Glomerular endothelial cell (primary cell): ENCODE measurements at regions not wholly inside any gene's neighbourhood (a gene's known extent, or its start where the extent isn't known, plus 50 kb on each side); places are given as distances from the start of the nearest gene placed in this dataset.
A peak's percentile ranks its signal among the peaks of the same experiment; 100 is the strongest.

Experiments
- DNase-seq: peaks from one replicate; pipeline ENCODE4 v3.0.0-alpha.2; 2011; ENCODE audit warnings: low read depth, low spot score; ENCODE audit errors: extremely low read depth

DNA sequence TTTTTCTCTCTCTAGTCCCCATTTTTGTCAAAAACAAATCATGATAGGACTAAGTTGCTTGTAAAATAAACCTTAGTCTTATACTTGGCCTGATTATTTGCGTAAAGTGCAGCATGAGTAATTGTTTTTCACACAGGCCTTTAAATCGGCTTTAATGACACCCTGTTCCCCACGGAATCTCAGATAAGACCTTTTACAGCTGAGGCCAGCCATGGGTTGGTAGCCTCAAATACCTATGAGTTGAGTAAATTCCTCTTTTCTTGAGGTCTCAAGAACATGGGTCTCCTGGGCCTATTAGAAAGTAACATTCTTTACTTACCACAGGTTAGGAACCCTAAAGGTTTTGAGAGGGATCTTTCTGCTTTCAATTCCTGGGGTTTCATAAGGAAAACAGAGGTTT lies 761.0 kb upstream of the PHF14 start:
- DNase-seq: no peak

DNA sequence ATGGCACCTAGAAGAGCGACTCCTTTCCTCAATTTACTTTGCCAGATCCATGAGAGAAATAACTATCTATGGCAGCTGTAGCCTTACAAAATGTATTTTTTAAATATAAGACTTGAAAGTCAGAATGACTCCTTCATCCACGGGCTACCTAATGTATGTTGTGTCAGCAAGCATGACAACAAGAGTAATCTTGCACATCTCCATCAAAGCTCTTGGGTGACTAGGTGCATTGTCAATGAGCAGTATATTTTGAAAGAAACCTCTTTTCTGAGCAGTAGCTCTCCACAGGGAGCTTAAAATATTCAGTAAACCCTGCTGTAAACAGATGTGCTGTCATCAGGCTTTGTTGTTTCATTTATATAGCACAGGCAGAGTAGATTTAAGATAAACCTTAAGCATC lies 757.2 kb upstream of the PHF14 start:
- no peak for DNase-seq

DNA sequence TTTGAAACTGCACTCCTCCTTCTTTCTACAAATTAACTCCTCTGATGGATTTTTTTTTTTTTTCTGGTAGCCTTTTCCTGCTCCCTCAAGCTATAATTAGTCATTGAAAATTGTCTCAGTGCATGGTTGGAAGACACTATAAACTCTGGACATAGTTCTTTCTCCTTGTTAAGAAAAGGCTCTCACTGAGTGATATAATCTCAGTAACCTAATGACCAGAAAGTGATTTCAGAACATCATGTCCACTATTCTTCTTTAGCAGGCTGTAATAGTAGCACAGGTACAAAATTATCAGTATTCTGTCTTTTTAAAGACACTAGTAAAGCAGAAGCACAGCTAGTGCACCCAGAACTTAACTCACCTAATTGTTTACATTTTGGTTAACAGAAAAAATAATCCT lies 752.6 kb upstream of the PHF14 start:
- DNase-seq: no peak

DNA sequence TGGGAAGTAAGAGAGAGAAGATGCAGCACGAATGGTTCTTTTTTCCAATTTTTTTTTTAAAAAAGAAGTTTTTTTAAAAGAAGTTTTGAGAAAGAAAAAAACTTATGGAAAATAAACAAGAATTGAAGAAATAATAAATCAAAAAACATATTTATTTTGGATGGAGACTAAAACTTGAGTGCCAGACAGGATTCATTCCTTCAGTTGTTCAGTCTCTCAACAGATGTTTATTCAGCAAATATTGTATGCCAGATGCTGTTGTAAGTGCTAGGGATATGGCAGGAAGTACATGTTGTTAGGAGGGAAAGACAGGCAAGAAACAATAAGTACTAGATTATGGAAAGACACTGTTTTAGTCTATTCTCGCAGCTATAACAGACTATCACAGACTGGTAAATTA lies 750.7 kb upstream of the PHF14 start:
- no peak for DNase-seq

DNA sequence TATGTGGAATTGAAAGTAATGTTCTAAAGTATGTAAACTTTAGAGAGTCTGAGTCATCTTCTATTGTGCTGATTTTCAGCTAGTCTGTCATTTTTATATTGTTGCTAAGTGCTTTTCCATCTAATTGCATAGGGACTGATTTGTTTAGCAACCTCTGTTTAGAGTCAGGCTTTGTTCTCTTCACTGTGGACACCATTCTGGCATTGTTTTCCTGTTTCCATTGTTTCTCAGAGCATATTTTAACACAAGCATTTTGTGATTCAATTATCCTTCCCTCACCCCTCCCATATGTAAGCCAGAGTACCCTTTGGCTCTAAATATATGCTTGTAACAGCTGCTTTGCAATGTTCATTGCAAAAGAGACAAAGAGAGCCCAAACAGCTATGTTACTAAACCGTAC lies 748.4 kb upstream of the PHF14 start:
- DNase-seq: peak; percentile 9

DNA sequence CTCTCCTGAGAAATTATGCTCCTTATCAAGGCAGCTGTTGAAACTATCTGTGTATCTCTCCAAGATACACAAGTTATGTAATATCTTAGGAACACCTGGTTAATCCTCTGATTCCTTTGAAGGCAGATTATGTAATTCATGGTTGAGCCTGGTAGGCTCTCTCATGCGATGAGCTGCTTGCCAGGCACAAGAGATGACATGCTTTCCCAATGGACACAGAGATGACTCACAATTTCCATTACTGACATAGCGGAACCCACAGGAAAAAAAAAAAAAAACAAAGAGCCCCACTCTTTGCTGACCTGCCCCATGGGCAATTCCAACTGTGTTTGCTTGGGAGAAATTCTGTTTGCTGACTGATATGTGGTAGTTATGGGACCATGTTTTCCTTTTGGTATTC lies 736.4 kb upstream of the PHF14 start:
- peak; percentile 29 for DNase-seq

DNA sequence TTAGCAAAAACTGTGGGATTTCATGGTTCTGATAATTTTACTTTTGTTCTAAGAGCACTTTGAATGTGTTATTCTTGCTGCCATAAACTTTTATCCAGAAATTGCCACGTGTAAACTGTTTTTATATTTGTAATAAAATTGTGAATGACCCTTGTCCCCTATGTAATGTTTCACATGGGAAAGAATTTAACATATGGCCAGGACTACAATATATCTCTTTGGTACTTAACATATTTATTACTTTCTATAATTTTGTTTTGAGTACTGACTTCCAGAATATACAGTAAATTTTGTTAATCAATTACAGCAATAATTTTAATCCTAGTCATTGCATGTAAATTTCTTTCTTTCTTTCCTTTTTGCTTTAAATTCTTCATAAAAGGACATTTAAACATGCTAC lies 735.0 kb upstream of the PHF14 start:
- DNase-seq: no peak

DNA sequence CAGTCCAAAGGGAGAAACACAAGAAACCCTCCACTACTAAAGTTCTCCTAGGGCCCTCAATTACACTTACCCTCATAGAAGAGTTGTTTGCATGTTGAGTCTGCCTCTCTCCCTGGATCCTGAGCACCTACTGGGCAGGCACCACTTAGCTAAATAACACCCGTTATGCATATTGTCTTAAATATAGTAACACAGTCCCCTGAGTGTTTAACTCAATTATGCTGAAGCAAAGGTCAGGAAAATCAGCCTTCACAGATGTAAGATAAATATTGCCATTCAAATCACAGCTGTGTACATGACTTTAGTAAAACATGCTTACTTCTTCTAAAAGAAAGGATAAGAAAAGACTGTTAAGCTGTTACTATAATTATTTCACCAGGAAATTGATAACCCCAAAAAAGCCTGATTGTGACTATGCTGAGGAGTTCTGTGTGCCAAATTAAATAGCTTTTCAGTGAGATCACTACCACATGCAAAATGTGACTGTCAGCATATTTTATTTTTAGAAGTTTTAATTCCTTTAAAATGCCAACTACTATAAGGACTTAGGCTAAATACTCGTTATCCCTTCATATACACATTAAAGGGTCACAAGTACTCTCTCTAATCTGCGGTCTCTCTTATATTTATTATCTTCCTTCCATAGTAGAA lies 733.9 kb upstream of the PHF14 start:
- no peak for DNase-seq

DNA sequence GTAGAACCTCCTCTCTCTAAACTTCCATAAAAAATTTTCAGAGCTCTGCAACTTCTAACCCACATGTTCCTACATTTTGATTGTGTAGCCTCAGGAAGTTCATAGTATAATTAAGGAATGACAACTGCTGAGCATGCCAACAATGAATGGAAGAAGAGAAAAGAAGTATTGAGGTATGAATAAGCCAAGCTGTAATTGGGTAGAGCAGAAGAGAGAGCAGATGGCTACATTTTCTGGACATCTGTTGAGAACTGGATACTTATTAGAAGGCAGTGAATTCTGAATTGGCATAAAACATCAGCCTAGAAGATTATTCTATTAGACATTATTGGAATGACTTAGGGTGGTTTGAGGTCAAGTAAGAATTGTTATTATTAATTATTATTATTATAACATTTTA lies 728.3 kb upstream of the PHF14 start:
- no peak for DNase-seq

DNA sequence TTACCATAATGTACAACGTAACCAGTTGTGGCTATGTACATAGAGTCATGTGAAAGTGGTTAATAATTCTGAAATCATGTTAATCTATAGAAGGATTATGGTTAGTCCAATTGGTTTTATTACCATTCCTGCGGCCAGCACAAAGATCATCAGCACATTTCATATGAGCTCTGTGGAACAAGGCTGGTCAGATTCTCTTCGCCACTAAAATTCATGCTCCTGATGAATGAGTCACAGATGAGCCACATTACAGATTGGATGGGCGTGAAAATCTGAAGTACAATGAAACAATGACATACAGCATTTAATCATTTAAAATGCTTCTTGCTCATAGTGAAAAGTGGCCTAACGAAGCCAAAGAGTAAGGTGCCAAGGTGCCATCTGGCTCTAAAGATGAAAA lies 716.2 kb upstream of the PHF14 start:
- DNase-seq: no peak

DNA sequence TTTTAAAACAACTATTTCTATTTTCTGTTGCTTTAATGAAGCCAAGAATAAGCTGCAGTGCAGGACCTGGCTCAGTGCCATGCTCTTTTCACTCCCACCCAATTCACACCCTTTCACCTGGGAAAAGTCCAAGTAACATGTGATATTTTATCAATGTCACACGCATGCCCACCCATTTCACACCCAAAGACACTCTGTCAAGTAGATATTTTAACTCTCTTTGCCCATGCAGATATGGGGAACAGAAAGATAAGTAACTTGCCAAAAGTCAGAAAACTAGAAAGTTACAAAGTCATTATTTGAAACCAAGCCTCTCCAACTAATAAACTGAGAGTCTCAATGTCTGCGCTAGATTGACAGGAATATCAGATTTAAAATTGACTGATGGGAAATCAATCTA lies 706.7 kb upstream of the PHF14 start:
- no peak for DNase-seq

DNA sequence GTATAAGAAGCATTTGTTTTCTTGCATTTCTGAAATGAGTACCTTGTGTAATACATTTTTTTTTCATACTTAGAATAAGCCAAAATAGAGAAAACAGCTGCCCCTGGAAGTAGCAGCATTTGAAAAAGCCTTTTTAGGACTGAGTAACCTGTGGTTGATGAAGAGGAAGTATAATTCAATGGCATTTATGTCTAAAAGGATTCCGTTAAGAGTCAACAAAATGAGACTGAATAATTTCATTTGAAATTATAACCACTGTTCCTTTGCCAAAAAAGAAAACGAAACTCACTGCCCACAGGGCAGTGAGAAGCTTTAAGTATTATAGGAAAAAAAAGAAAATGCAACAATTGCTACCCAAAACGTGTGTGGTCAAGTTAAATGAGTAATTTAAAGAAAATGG lies 705.6 kb upstream of the PHF14 start:
- no peak for DNase-seq

DNA sequence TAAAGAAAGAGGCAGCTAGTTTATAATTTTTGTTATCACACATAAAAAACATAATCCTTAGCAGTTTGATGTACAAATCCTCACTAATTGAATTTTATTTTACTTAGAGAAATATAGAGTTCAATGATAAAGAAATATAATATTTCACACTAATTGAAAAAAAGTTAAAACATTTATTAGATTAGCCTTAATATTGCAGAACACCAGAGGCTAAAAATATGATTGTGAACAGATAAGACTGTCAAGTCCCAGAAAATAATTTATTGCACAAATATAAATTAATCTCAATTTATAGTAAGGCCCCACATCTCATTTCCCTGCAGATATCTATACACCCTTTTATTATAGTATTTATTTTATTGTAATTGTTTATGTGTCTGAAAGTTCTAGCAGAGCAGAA lies 690.8 kb upstream of the PHF14 start:
- DNase-seq: no peak

DNA sequence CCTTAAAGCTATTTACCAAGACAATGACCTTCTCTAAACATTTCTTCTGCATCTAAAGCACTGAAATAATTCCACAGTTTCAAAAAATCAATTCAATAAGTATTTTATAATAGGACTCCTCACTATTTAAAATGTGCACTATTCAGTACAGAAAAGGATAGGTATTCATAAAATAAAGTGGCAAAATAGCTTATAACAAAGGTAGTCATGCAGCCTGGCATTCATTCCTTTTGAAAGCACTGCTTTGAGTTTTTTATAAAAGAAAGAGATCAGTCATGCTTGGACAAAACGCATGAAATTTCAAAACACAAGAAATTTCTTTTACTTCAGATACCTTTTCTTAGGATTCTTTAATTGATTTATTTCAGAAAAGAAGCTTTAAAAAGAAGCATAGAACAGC lies 689.7 kb upstream of the PHF14 start:
- no peak for DNase-seq

DNA sequence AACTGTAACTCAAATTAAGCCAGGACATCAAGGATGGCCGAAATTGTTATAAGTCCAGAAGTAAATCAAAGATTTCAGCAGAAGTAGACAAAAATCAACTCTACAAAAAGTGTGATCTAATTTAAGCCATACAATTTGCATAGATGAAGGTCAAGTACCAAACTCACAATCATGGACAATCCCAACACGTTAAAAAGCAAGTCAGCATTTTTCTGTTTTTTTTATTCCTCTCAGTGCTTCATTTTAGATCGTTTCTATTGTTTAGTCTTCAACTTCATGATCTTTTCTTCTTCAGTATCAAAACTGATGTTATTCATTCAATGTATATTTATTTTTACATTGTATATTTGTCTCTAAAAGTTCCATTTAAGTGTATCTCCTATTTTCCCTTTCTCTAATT lies 674.3 kb upstream of the PHF14 start:
- no peak for DNase-seq

DNA sequence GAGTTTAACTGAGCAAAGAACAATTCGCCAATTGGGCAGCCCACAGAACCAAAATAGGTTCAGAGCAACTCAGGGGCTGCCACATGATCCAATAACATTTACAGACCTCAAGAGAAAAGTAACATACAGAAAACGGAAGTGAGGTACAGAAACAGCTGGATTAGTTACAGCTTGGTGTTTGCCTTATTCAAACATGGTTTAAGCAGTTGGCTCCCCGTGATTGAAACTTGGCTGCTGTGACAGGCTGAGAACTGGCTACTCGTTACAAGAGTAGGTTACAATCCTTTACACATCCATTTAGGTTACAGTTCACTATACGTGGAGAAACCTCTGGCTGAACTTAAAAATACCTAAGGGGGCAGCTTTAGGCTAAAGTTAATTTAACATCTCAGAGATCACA lies 673.1 kb upstream of the PHF14 start:
- no peak for DNase-seq

DNA sequence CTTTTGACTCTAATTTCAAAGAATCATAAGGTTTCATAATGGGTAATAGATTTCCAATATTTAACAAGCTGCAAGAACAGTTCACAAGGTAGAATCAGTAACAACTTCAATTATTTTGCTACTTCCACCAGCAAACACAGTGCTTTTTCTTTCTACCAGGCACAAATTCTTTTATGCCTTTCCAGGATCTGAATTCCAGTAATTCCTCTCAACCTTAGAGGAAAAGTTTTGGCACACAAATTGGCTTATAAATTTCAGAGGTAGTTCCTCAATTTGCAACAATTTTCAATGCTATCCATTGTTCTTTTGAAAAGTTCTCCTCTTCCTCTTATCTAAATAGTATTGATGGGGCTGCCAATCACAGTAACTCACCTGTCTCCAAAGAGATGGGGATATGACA lies 665.4 kb upstream of the PHF14 start:
- DNase-seq: no peak

DNA sequence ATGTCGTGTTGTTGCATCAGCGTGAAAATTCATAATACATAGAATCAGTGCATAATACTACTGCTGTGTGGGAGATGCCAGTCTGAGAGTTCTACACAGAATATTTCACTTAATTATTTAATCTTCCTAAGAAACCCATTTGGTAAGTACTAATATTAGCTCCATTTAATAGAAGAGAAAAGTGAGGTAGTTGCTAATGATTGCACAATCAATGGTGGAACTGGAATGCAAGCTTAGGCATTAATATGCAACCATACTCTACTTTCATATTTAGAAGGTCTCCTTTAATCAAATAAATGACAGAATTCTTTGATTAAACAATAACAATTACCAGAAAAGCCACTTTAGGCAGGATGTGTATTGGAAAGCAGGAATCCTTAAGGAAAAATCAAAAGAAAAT lies 660.7 kb upstream of the PHF14 start:
- no peak for DNase-seq

DNA sequence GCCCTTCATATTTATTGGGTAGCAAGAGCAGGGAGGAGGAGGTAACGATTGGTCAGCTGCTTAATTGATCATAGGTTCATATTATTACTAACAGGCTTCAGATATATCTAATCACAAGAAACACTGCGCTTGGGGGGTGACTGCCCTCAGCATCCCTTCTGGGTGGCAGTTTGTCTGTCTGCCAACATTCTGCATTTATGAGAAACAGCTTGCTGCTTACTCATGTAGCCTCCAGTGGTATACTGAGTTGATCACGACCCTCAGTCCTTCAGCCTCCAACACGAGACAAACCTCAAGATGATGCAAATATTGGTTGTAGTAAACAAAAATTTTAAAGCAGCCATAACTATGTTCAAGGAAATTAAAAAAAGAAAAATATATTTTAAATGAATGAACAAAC lies 657.8 kb upstream of the PHF14 start:
- DNase-seq: no peak

DNA sequence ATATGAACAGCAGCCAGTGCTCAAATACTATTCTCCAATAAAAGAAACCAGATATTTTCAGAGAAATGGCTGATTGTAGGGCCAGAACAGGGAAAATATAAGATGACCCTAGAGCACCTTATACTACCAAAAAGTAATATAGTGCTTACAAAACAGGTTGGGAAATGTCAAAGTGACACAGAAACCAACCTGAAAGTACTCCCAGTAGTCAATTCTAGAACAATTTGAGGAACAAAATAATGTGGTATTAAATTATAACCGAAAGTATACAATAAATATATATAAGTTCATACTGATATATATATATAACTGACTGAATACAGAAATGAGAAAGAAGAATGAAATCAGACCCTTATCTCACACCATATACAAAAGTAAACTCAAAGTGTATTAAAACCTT lies 657.2 kb upstream of the PHF14 start:
- DNase-seq: no peak

DNA sequence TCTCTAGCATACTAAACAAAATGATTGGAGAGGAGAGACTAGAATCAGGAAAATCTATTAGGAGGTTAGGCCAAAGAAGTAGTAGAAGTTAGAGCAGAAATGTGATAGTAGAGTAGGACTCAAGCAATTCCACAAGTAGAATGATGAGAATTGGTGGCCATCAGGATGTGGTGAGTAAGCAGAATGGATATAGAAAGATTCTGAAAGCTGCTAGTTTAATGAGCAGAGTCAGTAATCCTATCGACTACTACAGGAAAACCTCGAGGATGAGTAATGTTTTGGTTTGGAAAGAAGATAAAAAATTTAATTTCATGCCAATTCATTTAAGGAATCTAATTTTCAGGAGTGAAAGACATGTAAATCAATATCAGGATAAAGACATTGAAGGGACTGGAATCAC lies 648.3 kb upstream of the PHF14 start:
- DNase-seq: no peak

DNA sequence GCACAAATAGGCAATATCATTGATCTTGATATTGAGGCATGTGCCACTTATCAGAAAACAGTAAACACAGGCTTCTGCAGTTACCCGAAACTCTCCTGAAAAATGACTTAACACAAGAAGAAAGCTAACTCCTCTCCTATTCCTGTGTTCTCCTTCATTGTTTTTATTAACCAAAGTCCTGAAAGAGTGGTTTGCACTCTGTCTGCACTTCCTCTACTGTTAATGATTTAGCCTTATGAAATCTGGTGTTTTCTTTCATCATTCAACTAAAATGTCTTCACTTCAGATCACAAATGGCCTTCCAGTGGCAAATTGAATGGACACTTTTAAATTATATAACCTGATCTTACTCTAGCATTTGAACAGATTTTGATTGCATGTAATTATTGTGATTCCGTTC lies 630.6 kb upstream of the PHF14 start:
- no peak for DNase-seq

DNA sequence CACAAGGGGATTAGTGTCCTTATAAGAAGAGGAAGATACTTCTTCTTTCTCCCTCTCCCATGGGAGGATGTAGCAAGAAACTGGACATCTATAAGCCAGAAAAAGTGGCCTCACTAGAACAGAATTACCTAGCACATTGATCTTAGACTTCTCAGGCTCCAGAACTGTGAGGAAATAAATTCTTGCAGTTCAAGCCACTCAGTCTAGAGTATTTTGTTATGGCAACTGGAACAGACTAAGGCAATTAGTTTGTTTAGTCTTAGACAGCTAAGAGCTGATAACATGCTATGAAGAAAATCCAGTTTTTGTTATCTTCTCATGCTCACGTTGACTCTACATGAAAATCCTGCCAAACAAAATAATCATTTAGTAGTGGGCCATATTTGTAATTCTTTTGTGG lies 627.6 kb upstream of the PHF14 start:
- DNase-seq: no peak

DNA sequence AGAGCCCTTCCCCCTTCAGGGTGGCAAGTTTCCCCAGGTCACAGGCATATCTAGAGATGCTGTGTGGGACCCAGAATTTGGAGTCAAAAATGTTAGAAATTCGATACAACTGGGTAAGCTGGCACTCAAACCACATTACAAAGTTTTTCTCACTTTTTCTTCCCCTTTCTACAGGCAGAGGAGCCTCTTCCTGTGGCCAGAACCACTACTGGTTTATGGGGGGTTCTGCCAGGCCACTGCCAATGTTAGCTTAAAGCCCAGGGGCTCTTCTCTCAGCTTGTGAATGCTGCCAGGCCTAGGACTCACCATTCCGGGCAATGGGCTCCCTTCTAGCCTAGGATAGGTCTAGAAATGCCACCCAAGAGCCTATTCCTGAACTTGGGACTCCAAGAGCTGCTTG lies 617.9 kb upstream of the PHF14 start:
- DNase-seq: no peak
